ENCODE measurements at regions not wholly inside any gene's neighbourhood (a gene's known extent, or its start where the extent isn't known, plus 50 kb on each side); places are given as distances from the start of the nearest gene placed in this dataset.

DNA sequence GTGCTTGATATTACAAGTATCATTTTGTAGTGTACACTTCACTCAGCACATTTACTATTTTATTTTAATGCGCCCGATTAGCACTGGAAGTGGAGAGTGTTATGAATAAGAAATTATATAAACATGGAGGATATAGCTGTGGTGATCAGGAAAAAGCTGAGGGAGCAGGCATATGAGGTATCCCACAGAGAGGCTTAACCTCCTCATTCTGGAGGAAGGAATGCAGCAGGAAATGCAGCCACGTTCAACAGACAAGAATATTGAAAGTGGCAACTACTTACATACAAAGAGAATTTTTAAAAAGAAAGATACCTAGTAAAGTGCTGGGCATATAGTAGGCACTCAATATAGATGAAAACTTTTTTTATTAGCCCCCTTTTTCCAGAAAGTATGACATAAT lies 166.0 kb upstream of the SATB1 start:
- no peaks in the 10 kb centered on the region for H3K4me1 Mint-ChIP-seq
- peaks cover 2% of the 10 kb centered on the region for H3K27me3 Mint-ChIP-seq
- POLR2A ChIA-PET, result no interaction called here
- DNase-seq (no peak), ATAC-seq (ENCODE audit: low read depth) (no peak)
- H3K36me3 Mint-ChIP-seq, result no peaks in the 10 kb centered on the region
- no peak overlapping the region for H3K4me3 Mint-ChIP-seq
- no peaks in the 10 kb centered on the region for H3K9me3 Mint-ChIP-seq
- H3K27ac Mint-ChIP-seq, result no peak overlapping the region

DNA sequence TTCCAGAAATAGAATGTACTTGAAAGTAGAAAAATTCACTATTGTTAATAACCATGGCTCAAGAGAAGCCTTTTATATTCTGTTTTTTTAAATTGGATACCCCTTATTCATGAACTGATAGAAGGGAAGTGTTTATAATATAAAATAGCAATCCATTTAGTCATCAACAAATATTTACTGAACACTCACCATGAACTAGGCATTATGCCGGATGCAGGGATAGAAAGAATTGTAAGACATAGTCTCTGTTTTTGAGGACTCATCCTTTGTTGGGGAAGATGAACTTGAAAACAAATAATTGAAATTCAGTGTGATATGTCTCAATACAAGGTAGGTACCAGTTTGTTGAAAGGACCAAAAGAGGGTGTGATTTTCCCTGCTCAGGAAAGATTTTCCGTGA lies 160.9 kb upstream of the SATB1 start:
- DNase-seq (no peak), ATAC-seq (ENCODE audit: low read depth) (no peak)
- Mint-ChIP-seq H3K4me3 (no peak overlapping the region), H3K4me1 (peaks cover 5% of the 10 kb centered on the region), H3K27ac (no peak overlapping the region), H3K27me3 (no peaks in the 10 kb centered on the region), H3K36me3 (peaks cover 10% of the 10 kb centered on the region), H3K9me3 (peaks cover 9% of the 10 kb centered on the region)
- POLR2A ChIA-PET, result no interaction called here

- Mint-ChIP-seq H3K27ac (no peak overlapping the region), H3K9me3 (peaks cover 12% of the 10 kb centered on the region), H3K36me3 (peaks cover 12% of the 10 kb centered on the region), H3K4me3 (no peak overlapping the region), H3K4me1 (peaks cover 7% of the 10 kb centered on the region), H3K27me3 (no peaks in the 10 kb centered on the region)
- DNase-seq, result no peak
- POLR2A ChIA-PET, result no interaction called here
- no peak for ATAC-seq (ENCODE audit: low read depth)
Measured at GRCh38 chr3:18585004-18585968, 160.1 kb upstream of the SATB1 start.

DNA sequence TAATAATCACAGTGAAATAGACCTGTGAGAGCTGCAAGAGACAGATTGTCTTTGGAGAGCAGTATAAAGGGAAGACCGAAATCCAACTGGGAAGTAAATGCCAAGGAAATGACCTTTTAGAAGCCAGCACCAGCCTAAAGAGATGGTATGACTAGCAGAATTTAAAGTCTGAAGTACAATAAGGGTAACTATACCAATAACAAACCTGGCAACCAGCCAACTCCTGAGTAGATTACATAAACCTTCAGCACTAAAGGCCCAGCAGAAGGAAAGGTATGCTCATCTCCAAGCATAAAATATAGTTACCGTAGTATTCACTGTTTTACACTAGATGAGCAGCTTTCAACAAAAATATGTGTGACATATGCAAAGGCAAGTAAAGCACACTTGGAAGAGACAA lies 155.1 kb upstream of the SATB1 start:
- Mint-ChIP-seq H3K4me1 (peaks cover 6% of the 10 kb centered on the region), H3K27ac (no peak overlapping the region), H3K36me3 (peaks cover 22% of the 10 kb centered on the region), H3K9me3 (peaks cover 19% of the 10 kb centered on the region), H3K4me3 (no peak overlapping the region), H3K27me3 (no peaks in the 10 kb centered on the region)
- POLR2A ChIA-PET, result no interaction called here
- DNase-seq (no peak), ATAC-seq (ENCODE audit: low read depth) (no peak)

DNA sequence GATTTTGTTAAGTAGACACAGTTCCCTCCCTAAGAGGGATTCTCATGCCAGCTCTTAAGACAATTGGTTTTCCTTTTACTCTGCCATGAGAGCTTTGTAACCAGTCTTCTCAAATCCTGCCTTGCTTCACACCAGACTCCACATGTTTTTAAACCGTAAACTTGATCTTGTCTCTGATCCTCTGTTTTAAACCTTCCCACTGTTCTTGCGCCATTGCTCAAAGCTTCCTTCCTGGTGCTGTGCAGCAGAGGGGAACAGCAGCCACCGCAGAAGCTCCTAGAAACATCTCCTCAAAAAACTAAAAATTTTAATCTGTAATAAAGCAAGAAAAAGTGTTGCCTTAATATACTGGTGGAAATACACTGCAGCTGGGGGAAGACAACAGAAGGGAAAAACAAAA lies 154.5 kb upstream of the SATB1 start:
- Mint-ChIP-seq H3K4me1 (peaks cover 2% of the 10 kb centered on the region), H3K27ac (no peak overlapping the region), H3K4me3 (no peak overlapping the region), H3K9me3 (peaks cover 18% of the 10 kb centered on the region), H3K36me3 (peaks cover 20% of the 10 kb centered on the region), H3K27me3 (no peaks in the 10 kb centered on the region)
- no peak for ATAC-seq (ENCODE audit: low read depth)
- POLR2A ChIA-PET, result no interaction called here
- DNase-seq, result no peak

DNA sequence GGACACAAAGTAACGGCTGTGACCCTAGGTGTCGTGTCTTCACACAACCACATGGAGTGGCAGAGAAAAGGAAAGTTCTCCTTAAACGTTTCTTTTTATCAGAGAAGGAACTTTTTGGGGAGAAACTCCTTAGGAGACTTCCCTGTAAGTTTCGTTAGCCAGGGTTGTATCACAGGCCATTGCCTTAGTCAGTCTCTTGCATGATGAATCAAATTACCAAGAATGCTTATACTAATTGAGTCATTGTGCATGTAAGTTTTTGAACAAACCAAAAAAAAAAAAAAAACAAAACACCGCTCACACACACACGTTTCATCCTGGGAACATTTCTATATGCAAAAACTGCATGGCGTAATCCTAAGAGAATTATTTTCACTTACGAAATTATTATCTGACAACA lies 150.4 kb upstream of the SATB1 start:
- H3K4me3 Mint-ChIP-seq, result no peak overlapping the region
- H3K4me1 Mint-ChIP-seq, result peaks cover 1% of the 10 kb centered on the region
- H3K9me3 Mint-ChIP-seq, result peaks cover 8% of the 10 kb centered on the region
- DNase-seq (no peak), ATAC-seq (ENCODE audit: low read depth) (no peak)
- no peaks in the 10 kb centered on the region for H3K27me3 Mint-ChIP-seq
- H3K27ac Mint-ChIP-seq, result no peak overlapping the region
- POLR2A ChIA-PET, result no interaction called here
- H3K36me3 Mint-ChIP-seq, result peaks cover 11% of the 10 kb centered on the region

- DNase-seq, result no peak
- no peak for ATAC-seq (ENCODE audit: low read depth)
- Mint-ChIP-seq H3K27ac (no peak overlapping the region), H3K4me3 (no peak overlapping the region), H3K9me3 (peaks cover 6% of the 10 kb centered on the region), H3K27me3 (no peaks in the 10 kb centered on the region), H3K36me3 (peaks cover 13% of the 10 kb centered on the region), H3K4me1 (peaks cover 3% of the 10 kb centered on the region)
- POLR2A ChIA-PET, result interaction anchor here (0.7 kb wide), 1 partner anchor 620 kb away, joined by 4 read pairs; no protein-coding TSS in a partner anchor
Measured at GRCh38 chr3:18572809-18573208, 147.7 kb upstream of the SATB1 start.

GRCh38 chr3:18567293-18567692 lies 142.2 kb upstream of the SATB1 start:
- peaks cover 14% of the 10 kb centered on the region for H3K4me1 Mint-ChIP-seq
- H3K36me3 Mint-ChIP-seq, result peaks cover 7% of the 10 kb centered on the region
- POLR2A ChIA-PET, result no interaction called here
- H3K9me3 Mint-ChIP-seq, result peaks cover 3% of the 10 kb centered on the region
- ATAC-seq (ENCODE audit: low read depth), result no peak
- no peak overlapping the region for H3K27ac Mint-ChIP-seq
- H3K4me3 Mint-ChIP-seq, result no peak overlapping the region
- DNase-seq, result no peak
- no peaks in the 10 kb centered on the region for H3K27me3 Mint-ChIP-seq

DNA sequence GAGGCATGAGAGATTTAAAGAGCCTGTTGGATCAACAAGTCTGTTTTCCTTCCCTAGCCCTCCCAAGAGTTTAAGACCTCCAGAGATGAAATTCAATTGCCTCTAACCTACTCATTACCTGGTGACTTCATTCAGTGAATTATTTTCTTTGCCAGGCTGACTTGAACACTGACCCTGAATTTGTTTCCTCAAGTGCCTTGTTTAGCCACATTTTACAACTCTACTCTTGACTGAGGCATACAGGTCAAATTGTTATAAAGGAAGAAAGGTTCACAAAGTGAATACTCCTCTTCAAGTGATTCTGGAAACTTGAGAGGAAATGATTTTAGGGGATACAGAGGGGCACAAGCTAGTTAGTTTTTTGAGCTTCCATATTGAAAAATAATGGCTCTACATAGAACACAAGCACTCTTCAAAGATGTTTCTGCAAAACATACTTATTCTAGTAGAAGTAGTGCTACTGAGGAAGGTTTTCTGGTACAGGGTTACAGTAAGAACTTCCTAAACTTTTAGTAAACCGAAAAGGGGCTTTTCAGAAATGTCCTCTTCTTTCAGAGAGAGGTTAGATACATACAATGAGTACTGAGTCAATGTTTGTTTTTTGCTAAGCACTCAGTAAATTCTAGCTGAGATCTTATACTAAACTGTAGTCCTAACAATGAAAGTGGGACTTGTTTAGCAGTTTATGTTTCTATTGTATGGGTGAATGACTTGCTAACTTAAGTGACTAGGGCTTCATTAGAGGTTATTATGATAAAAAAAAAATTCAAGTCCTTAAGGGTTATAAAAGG lies 137.4 kb upstream of the SATB1 start:
- ATAC-seq (ENCODE audit: low read depth), result no peak
- Mint-ChIP-seq H3K4me3 (no peak overlapping the region), H3K9me3 (peaks cover 5% of the 10 kb centered on the region), H3K4me1 (peaks cover 35% of the 10 kb centered on the region), H3K27me3 (no peaks in the 10 kb centered on the region), H3K27ac (no peak overlapping the region), H3K36me3 (peaks cover 15% of the 10 kb centered on the region)
- DNase-seq, result no peak
- POLR2A ChIA-PET, result no interaction called here

DNA sequence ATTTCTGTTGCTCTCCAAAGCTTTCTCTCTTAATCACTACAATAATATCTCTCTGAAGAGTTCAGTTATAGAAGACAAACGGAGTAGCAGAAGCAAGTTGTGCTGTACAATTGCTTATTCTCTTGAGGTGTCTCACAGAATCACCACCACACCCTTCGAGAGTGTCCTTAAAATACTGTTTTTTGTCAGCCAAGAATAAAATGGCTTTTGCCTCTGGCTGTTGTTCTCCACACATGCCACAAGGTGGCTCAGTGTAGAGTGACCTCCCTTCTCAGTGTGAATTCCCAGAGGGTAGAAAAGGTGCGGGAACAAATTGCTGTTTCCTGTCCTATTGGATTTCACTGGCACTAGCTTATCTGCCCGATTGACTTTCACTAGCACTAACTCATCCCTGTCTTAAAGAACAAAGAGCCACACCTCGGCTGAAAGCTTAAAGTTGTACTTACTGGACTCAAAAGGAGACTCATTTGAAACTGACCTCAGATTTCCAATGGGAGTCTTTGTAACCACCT lies 134.2 kb upstream of the SATB1 start:
- H3K27ac Mint-ChIP-seq, result peak overlapping the region; percentile 77
- H3K9me3 Mint-ChIP-seq, result peaks cover 7% of the 10 kb centered on the region
- peak overlapping the region; percentile 46 for H3K4me3 Mint-ChIP-seq
- POLR2A ChIA-PET, result interaction anchor here (0.6 to 2.3 kb wide), 9 partner anchors 99 to 199 kb away, joined by 3 to 12 read pairs (median 4); no protein-coding TSS in a partner anchor
- peaks cover 18% of the 10 kb centered on the region for H3K36me3 Mint-ChIP-seq
- peak; percentile 45 for ATAC-seq (ENCODE audit: low read depth)
- H3K27me3 Mint-ChIP-seq, result no peaks in the 10 kb centered on the region
- no peak for DNase-seq
- peaks cover 37% of the 10 kb centered on the region for H3K4me1 Mint-ChIP-seq

- no peak overlapping the region for H3K27ac Mint-ChIP-seq
- H3K36me3 Mint-ChIP-seq, result peaks cover 19% of the 10 kb centered on the region
- H3K4me3 Mint-ChIP-seq, result no peak overlapping the region
- peaks cover 10% of the 10 kb centered on the region for H3K9me3 Mint-ChIP-seq
- POLR2A ChIA-PET, result interaction anchor here (0.9 to 2.3 kb wide), 5 partner anchors 100 to 183 kb away, joined by 3 to 12 read pairs (median 5); no protein-coding TSS in a partner anchor
- ATAC-seq (ENCODE audit: low read depth), result no peak
- peaks cover 37% of the 10 kb centered on the region for H3K4me1 Mint-ChIP-seq
- no peaks in the 10 kb centered on the region for H3K27me3 Mint-ChIP-seq
- DNase-seq, result no peak
Measured at GRCh38 chr3:18558507-18558906, 133.4 kb upstream of the SATB1 start.

- H3K27ac Mint-ChIP-seq, result no peak overlapping the region
- H3K4me1 Mint-ChIP-seq, result peaks cover 37% of the 10 kb centered on the region
- peaks cover 16% of the 10 kb centered on the region for H3K36me3 Mint-ChIP-seq
- POLR2A ChIA-PET, result interaction anchor here (0.9 to 2.5 kb wide), 3 partner anchors 111 to 156 kb away, joined by 3 to 8 read pairs (median 3); no protein-coding TSS in a partner anchor
- H3K9me3 Mint-ChIP-seq, result peaks cover 7% of the 10 kb centered on the region
- no peak for DNase-seq
- H3K27me3 Mint-ChIP-seq, result no peaks in the 10 kb centered on the region
- H3K4me3 Mint-ChIP-seq, result no peak overlapping the region
- ATAC-seq (ENCODE audit: low read depth), result no peak
Measured at GRCh38 chr3:18557216-18557615, 132.1 kb upstream of the SATB1 start.

- Mint-ChIP-seq H3K9me3 (peaks cover 7% of the 10 kb centered on the region), H3K27me3 (no peaks in the 10 kb centered on the region), H3K36me3 (peaks cover 14% of the 10 kb centered on the region), H3K4me3 (peak overlapping the region; percentile 23), H3K4me1 (peaks cover 37% of the 10 kb centered on the region), H3K27ac (peak overlapping the region; percentile 43)
- DNase-seq, result peak; percentile 40
- ATAC-seq (ENCODE audit: low read depth), result peak; percentile 96
- POLR2A ChIA-PET, result interaction anchor here (0.9 to 2.5 kb wide), 3 partner anchors 110 to 157 kb away, joined by 3 to 8 read pairs (median 3); no protein-coding TSS in a partner anchor
Measured at GRCh38 chr3:18556503-18557135, 131.5 kb upstream of the SATB1 start.

Data from activated naive CD8-positive, alpha-beta T cell treated with anti-CD3 and anti-CD28 coated beads, Interleukin-2, amount 10 ng/mL, durations not matched to agents 7 days and 5 days (primary cell).